T1000 (cell line): ENCODE measurements at regions not wholly inside any gene's neighbourhood (a gene's known extent, or its start where the extent isn't known, plus 50 kb on each side); places are given as distances from the start of the nearest gene placed in this dataset.

Experiments used
- DNase-seq: peaks from one replicate; lab custom pipeline; 2025; ENCODE audit warnings: mixed read lengths; lab: John Stamatoyannopoulos, UW

DNA sequence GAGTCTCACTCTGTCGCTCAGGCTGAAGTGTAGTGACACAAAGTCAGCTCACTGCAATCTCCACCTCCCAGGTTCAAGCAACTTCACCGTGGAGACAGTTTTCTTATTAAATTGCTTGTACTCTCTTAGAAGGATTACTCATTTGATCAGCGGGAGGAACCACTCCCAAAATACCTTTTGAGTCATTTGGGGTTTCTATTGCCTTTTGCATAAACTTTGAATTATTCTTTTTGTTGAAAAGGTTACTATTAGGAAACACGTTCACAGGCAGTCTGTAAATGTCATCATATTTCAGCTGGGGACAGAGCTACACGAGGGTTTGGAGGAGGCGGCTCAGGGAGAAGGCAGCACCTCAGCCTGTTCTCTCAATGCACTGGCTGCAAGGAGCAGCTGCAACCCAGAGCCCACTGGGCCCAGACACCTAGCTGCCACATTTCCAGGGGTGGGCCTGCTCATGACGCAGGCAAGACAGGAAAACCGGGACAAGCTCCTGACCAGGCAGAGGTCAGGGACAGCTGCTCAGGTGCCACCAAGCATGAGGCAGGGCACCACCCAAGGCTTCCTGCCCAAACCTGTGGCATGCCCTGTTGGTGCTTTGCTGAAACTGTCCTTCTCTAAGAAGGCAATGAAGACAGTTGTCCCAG, 205.9 kb downstream of the BMP7 start:
- DNase-seq = no peak

GRCh38 chr20:57061051-57061900, 205.2 kb downstream of the BMP7 start:
- peak; percentile 47 for DNase-seq

DNA sequence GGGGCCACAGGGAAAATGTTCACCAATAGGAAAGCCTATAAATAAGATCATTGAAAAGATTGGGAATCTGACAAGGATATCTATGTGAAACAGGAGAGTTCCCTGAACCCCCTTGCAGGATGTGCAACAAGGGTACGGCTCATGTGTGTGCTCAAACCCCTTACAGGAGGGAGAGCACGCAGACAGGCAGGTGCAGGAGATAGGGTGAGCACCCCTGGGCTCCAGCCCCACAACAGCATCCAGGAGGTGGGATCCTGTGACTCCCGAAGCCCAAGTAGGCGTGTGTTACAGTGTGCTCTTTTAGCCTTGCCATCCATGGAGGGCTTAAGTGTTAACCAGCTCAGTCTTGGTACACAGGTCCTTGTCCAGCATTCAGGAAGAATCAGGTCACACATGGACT, 204.2 kb downstream of the BMP7 start:
- DNase-seq = no peak

DNA sequence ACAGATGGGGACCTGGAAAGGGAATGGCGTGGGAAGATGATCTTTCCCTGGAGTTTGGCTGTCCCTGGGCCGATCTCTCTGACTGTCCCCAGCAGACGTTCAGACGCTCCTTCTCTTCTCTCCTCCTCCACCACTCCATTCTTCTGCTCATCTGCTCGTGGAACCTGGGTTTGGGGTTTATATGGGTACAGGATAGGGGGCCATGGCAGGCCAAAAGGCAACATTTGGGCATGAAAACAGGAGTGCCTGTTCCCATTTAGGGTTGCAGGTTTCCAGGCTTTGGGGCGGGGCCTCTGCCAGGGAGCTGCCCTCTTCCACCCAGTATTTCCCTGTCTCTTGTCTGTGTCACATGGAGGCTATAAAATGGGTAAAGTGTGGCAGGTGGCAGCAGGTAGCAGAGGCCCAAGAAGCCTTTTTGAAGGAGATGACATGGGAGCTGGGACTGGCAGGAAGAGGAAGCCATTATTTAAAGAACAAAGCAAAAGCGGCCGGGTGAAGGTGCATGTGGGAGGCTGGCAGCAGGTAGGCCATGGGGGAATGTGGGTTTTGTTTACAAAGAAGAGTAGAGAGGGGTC, 203.7 kb downstream of the BMP7 start:
- no peak for DNase-seq

- no peak for DNase-seq
Observed at GRCh38 chr20:57064836-57065235, 201.6 kb downstream of the BMP7 start.

- no peak for DNase-seq
Observed at GRCh38 chr20:57065646-57066045, 200.8 kb downstream of the BMP7 start.

GRCh38 chr20:57066126-57066900, 200.1 kb downstream of the BMP7 start:
- no peak for DNase-seq

GRCh38 chr20:57069442-57069841, 197.0 kb downstream of the BMP7 start:
- DNase-seq = no peak

DNA sequence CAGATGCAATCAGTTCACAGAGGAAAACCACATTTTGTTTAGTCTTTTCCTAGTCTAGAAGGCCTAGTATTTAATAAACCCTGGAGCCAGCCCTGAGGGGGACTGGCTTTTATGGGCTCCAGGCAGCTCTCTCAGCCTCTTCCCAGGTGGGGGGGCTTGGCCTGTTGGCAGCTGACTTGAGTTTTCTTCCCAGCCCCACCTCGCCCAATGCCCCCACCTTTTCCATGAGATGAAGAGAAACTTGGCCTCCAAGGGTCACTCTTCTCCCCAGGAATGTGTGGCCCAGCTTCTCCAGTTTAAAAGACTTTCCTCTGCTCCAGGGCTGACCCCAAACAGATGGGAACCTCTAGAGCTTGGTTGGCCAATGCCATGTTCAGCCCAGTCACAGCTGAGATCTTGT, 196.1 kb downstream of the BMP7 start:
- DNase-seq = no peak

GRCh38 chr20:57071283-57071731, 195.1 kb downstream of the BMP7 start:
- DNase-seq = no peak

DNA sequence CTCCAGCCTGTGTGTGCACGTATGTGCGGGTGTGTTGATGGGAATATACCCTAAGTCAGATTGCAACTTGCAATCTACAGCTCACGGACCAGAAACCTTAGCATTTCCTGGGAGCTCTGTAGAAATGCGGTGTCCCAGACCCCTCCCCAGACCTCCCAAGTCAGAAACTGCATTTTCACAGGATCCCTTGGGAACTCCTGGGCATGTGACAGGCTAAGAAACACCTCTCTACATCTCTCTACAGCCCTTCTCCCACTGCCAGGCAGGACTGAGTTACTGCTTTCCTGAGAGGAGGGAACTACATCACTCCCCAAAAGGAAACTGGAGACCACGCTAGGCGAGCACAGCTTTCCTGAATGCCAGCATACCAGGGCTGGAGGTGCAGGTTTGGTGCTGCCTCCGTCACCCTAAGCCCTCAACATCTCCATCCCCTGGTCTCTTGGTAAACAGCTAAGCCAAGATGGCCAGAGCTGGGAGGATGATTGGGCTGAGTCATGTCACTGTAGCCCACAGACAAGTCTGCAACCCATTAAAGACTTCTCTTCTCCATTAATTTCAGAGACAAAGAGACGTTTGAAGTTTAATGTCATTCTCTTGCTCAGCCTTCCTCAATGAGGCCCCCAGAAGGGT, 194.4 kb downstream of the BMP7 start:
- DNase-seq = no peak

DNA sequence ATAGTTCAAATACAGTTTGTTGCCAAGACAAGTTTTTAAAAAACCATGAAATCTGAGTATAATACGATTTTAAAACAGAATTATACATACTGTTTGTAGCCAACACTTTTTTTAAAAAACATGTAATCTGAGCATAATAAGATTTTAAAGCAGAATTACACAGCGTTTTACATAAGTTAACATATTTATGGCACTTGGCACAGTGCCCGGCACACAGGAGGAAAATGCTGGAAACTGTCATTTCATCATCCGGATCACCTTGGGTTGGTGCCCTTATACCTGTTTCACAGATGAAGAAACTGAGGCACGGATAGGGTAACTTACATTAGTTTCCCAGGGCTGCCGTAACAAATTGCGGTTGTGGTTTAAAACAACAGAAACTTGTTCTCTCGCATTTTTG, 193.0 kb downstream of the BMP7 start:
- no peak for DNase-seq

GRCh38 chr20:57074386-57074785, 192.1 kb downstream of the BMP7 start:
- DNase-seq = no peak

DNA sequence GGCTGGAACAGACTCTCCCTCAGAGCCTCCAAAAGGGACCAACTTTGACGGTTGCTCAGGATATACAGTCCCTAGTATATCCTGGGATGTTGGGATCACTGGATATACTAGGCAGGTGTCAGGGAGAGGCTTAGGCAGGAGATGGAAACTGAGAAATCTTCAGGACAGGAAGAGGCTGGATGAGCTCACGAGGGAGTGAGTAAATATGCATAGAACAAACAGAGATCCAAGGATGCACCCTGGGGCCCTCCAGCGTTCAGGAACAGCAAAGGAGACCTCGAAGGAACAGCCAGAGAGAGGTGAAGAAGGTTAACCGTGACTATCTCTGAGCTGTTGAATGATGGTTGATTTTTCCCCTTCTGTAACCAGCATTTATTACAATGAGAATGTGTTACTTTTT, 191.3 kb downstream of the BMP7 start:
- no peak for DNase-seq

DNA sequence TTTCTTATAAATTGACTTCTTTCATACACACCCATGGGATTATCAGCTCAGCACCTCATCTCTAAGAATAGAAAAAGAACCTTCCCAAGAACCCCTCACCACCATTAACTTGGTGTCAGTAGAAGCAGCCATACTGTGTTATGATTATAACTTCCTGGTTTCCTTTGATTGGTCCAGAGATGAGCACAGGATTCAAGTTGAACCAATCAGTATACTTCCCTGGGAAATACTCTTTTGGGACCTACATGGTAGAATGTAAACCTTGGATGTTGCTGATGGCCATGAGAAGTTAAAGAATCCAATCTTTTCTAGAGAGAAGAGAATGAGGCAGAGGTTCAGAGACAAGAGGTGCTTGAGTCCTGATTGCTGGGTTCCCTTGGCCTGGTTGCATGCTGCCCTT, 190.8 kb downstream of the BMP7 start:
- DNase-seq = no peak

GRCh38 chr20:57076152-57076652, 190.2 kb downstream of the BMP7 start:
- DNase-seq = peak; percentile 75

- no peak for DNase-seq
Observed at GRCh38 chr20:57076951-57077350, 189.5 kb downstream of the BMP7 start.

- no peak for DNase-seq
Observed at GRCh38 chr20:57078116-57078515, 188.3 kb downstream of the BMP7 start.

DNA sequence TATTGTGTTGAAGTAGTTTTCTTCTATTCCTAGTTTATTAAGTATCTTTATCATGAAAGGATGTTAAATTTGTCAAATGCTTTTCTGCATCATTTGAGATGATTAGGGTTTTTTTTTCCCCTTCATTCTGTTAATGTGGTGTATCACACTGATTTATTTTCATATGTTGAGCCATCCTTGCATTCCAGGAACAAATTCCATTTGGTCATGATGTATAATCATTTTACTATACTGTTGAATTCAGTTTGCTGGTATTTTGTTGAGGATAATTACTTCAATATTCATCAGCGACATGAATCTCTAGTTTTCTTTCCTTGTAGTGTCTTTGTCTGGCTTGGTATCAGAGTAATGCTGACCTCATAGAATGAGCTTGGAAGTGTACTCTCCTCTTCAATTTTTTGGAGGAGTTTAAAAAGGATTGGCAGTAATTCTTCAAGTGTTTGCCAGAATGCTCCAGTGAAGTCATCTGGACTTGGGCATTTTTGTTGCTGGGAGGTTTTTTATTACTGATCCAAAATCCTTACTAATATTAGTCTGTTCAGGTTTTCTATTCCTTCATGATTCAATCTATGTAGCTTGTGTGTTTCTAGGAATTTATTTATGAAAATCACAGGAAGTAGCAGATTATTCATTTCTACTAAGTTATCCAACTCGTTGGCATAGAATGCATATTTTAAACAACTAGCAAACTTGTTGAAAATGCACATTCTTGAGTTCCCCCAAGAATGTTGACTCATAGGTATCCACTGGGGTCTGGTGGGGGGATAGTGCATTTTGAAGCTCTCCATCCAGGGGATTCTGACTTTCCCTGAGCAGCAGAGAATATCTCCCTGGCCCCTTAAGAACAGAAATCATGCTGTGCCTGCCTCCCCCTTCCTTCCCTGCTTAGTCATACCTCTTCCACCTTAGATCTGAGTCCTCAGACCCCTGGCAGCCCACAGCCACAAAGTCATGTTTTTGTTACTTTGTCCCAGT, 187.1 kb downstream of the BMP7 start:
- DNase-seq = no peak

- DNase-seq = peak; percentile 56
Observed at GRCh38 chr20:57080796-57081195, 185.6 kb downstream of the BMP7 start.
